H9 (cell line): ENCODE measurements at regions not wholly inside any gene's neighbourhood (a gene's known extent, or its start where the extent isn't known, plus 50 kb on each side); places are given as distances from the start of the nearest gene placed in this dataset.
A peak's percentile ranks its signal among the peaks of the same experiment; 100 is the strongest.

Source experiments
- DNase-seq: peaks from one replicate; pipeline ENCODE4 v3.0.0-alpha.2; 2017
- H2AFZ ChIP-seq: one replicate; pipeline ENCODE4 v1.6.1; 2013; ENCODE audit warnings: mild to moderate bottlenecking, low read length, control low read depth, moderate library complexity
- H2AK5ac ChIP-seq: 2 replicates; pipeline ENCODE4 v1.6.1; 2013; ENCODE audit warnings: low read length, control low read depth, mixed read lengths; ENCODE audit not compliant: insufficient read length
- H2BK120ac ChIP-seq: one replicate; pipeline ENCODE4 v1.6.1; 2013; ENCODE audit warnings: low read depth, mild to moderate bottlenecking, low read length, control low read depth, inconsistent platforms; ENCODE audit not compliant: poor library complexity, severe bottlenecking
- H2BK12ac ChIP-seq: 2 replicates; pipeline ENCODE4 v1.6.1; 2013; ENCODE audit warnings: low read length, control low read depth, mixed read lengths, low read depth; ENCODE audit not compliant: insufficient read length
- H2BK15ac ChIP-seq: 2 replicates; pipeline ENCODE4 v1.6.1; 2013; ENCODE audit warnings: low read depth, low read length, control low read depth
- H2BK20ac ChIP-seq: one replicate; pipeline ENCODE4 v1.6.1; 2013; ENCODE audit warnings: low read depth, mild to moderate bottlenecking, low read length, control low read depth, inconsistent platforms; ENCODE audit not compliant: poor library complexity, severe bottlenecking
- H2BK5ac ChIP-seq: 2 replicates; pipeline ENCODE4 v1.6.1; 2013; ENCODE audit warnings: low read length, control low read depth, mixed read lengths; ENCODE audit not compliant: insufficient read length
- H3K14ac ChIP-seq: 2 replicates; pipeline ENCODE4 v1.6.1; 2013; ENCODE audit warnings: low read length, control low read depth; ENCODE audit not compliant: insufficient read depth
- H3K18ac ChIP-seq: 2 replicates; pipeline ENCODE4 v1.6.1; 2013; ENCODE audit warnings: low read depth, mild to moderate bottlenecking, mixed read lengths, low read length, control low read depth; ENCODE audit not compliant: insufficient read length
- H3K23ac ChIP-seq: 2 replicates; pipeline ENCODE4 v1.6.1; 2013; ENCODE audit warnings: low read length, control low read depth, mixed read lengths, low read depth; ENCODE audit not compliant: insufficient read length
- H3K23me2 ChIP-seq: 2 replicates; pipeline ENCODE4 v1.6.1; 2013; ENCODE audit warnings: low read depth, mild to moderate bottlenecking, mixed read lengths, low read length, control low read depth; ENCODE audit not compliant: insufficient read length, poor library complexity, severe bottlenecking
- H3K27ac ChIP-seq: 2 replicates; pipeline ENCODE4 v1.5.1; 2013; ENCODE audit warnings: low read length, control low read depth, mixed read lengths, low read depth; ENCODE audit not compliant: insufficient read length
- H3K27me3 ChIP-seq: 2 replicates; pipeline ENCODE4 v1.6.1; 2013; ENCODE audit warnings: low read length, control low read depth, inconsistent platforms; ENCODE audit not compliant: insufficient read depth
- H3K4ac ChIP-seq: 2 replicates; pipeline ENCODE4 v1.6.1; 2013; ENCODE audit warnings: low read depth, mild to moderate bottlenecking, control low read depth, inconsistent platforms, low read length, moderate library complexity
- H3K4me1 ChIP-seq: 2 replicates; pipeline ENCODE4 v1.6.1; 2013; ENCODE audit warnings: low read length, control low read depth, inconsistent platforms; ENCODE audit not compliant: insufficient read depth
- H3K4me2 ChIP-seq: 2 replicates; pipeline ENCODE4 v1.6.1; 2013; ENCODE audit warnings: low read length, control low read depth, mixed read lengths; ENCODE audit not compliant: insufficient read length, insufficient read depth
- H3K56ac ChIP-seq: 2 replicates; pipeline ENCODE4 v1.6.1; 2013; ENCODE audit warnings: low read depth, mild to moderate bottlenecking, mixed read lengths, low read length, control low read depth; ENCODE audit not compliant: insufficient read length
- H3K79me1 ChIP-seq: 2 replicates; pipeline ENCODE4 v1.6.1; 2013; ENCODE audit warnings: low read depth, mild to moderate bottlenecking, moderate library complexity, low read length, control low read depth, inconsistent platforms; ENCODE audit not compliant: insufficient read depth, poor library complexity, severe bottlenecking
- H3K79me2 ChIP-seq: 2 replicates; pipeline ENCODE4 v1.6.1; 2013; ENCODE audit warnings: low read length, control low read depth, inconsistent platforms; ENCODE audit not compliant: insufficient read depth
- H3K9ac ChIP-seq: 2 replicates; pipeline ENCODE4 v1.6.1; 2013; ENCODE audit warnings: low read length, control low read depth, mixed read lengths; ENCODE audit not compliant: insufficient read length; ENCODE audit errors: extremely low read depth
- H3K9me3 ChIP-seq: one replicate; pipeline ENCODE4 v1.6.1; 2013; ENCODE audit warnings: low read depth, low read length, inconsistent platforms; ENCODE audit not compliant: control insufficient read depth
- H3T11ph ChIP-seq: one replicate; pipeline ENCODE4 v1.6.1; 2013; ENCODE audit warnings: mild to moderate bottlenecking, low read length, control low read depth, inconsistent platforms
- H4K20me1 ChIP-seq: one replicate; pipeline ENCODE4 v1.6.1; 2013; ENCODE audit not compliant: control insufficient read depth, insufficient read length, insufficient read depth
- H4K5ac ChIP-seq: 2 replicates; pipeline ENCODE4 v1.6.1; 2013; ENCODE audit warnings: low read depth, mild to moderate bottlenecking, mixed read lengths, low read length, control low read depth; ENCODE audit not compliant: insufficient read length
- H4K8ac ChIP-seq: replicated peaks from 2 replicates; pipeline ENCODE4 v1.6.1; 2013; ENCODE audit warnings: low read length, control low read depth, mixed read lengths, low read depth; ENCODE audit not compliant: insufficient read length
- H4K91ac ChIP-seq: 2 replicates; pipeline ENCODE4 v1.6.1; 2013; ENCODE audit warnings: low read depth, mild to moderate bottlenecking, moderate library complexity, mixed read lengths, low read length, control low read depth; ENCODE audit not compliant: insufficient read length
- H3K27ac Mint-ChIP-seq, 3 experiments: 2 replicates in 2 of 3; 3 replicates in 1 of 3; pipeline ENCODE4 v1.8.0; 2020 to 2021; ENCODE audit warnings: mixed read lengths in 3 of 3, mild to moderate bottlenecking in 1 of 3, moderate library complexity in 1 of 3
- H3K27me3 Mint-ChIP-seq: 2 replicates; pipeline ENCODE4 v1.8.0; 2021; ENCODE audit warnings: low read depth, mild to moderate bottlenecking, moderate library complexity, mixed read lengths
- H3K36me3 Mint-ChIP-seq, 3 experiments: 2 replicates in 2 of 3; 3 replicates in 1 of 3; pipeline ENCODE4 v1.8.0; 2020 to 2021; ENCODE audit warnings: low read depth in 3 of 3, mixed read lengths in 3 of 3; ENCODE audit not compliant: insufficient read depth in 1 of 3
- H3K4me1 Mint-ChIP-seq, 2 experiments: 2 replicates each; pipeline ENCODE4 v1.8.0; 2020; ENCODE audit warnings: mixed read lengths in 2 of 2
- H3K4me3 Mint-ChIP-seq, 2 experiments: 2 replicates in 1 of 2; 3 replicates in 1 of 2; pipeline ENCODE4 v1.8.0; 2020 to 2021; ENCODE audit warnings: mild to moderate bottlenecking in 2 of 2, mixed read lengths in 2 of 2, moderate library complexity in 1 of 2
- H3K9me3 Mint-ChIP-seq, 2 experiments: 2 replicates in 1 of 2; 3 replicates in 1 of 2; pipeline ENCODE4 v1.8.0; 2020; ENCODE audit warnings: mild to moderate bottlenecking in 2 of 2, mixed read lengths in 2 of 2, moderate library complexity in 1 of 2
- CTCF ChIP-seq: fragments of 200-600 bp; sonication (generic); conservative IDR thresholded peaks from 3 replicates; pipeline ENCODE4 v1.8.0; 2021; ENCODE audit warnings: antibody characterized with exemption, mild to moderate bottlenecking
- WGBS: extraction: QIAGEN DNeasy Blood & Tissue Kit; methylation state at CpG from one replicate; pipeline ENCODE4 v1.1.7; 2013; ENCODE audit warnings: missing lambda C conversion rate, low lambda C conversion rate, mixed read lengths; ENCODE audit not compliant: insufficient read length; ENCODE audit errors: extremely low coverage; 5-methylcytosine and 5-hydroxymethylcytosine counted together

GRCh38 chr6:169963581-169964297 is 212.3 kb downstream of the ERMARD start:
- no peak overlapping the region for H2BK5ac ChIP-seq
- H3K27me3 Mint-ChIP-seq = peaks cover 30% of the 10 kb centered on the region

More at GRCh38 chr6:169963581-169964297, 212.3 kb downstream of the ERMARD start:
- no peak overlapping the region for H3K56ac ChIP-seq
- no peak overlapping the region for H2BK120ac ChIP-seq
- H3K27me3 ChIP-seq = no peaks in the 10 kb centered on the region; the same call in 1 of the 2 replicates
- Mint-ChIP-seq H3K4me1 (peaks cover 7 to 12% of the 10 kb centered on the region in 2 experiments), H3K4me3 (no peak overlapping the region), H3K27ac (no peak overlapping the region), H3K9me3 (peaks cover 13 to 23% of the 10 kb centered on the region in 2 experiments), H3K36me3 (peaks cover 2 to 26% (median 4%) of the 10 kb centered on the region in 3 experiments; a peak in 6 of 7 replicates)
- no peaks in the 10 kb centered on the region for H3K9me3 ChIP-seq
- no peak overlapping the region for H2BK20ac ChIP-seq
- no peak overlapping the region for H3T11ph ChIP-seq
- no peak overlapping the region for H3K4me2 ChIP-seq
- H3K79me1 ChIP-seq = no peaks in the 10 kb centered on the region
- no peaks in the 10 kb centered on the region for H3K79me2 ChIP-seq
- H3K18ac ChIP-seq = no peak overlapping the region
- H2AK5ac ChIP-seq = no peak overlapping the region
- no peak overlapping the region for H4K8ac ChIP-seq
- no peak overlapping the region for H3K4ac ChIP-seq
- no peak overlapping the region for H3K14ac ChIP-seq
- DNase-seq = peak; percentile 27
- no peak overlapping the region for H2AFZ ChIP-seq
- no peaks in the 10 kb centered on the region for H3K4me1 ChIP-seq
- peaks cover 3% of the 10 kb centered on the region for H3K23me2 ChIP-seq
- no peak overlapping the region for H3K27ac ChIP-seq
- H2BK15ac ChIP-seq = no peak overlapping the region
- no peak overlapping the region for H3K9ac ChIP-seq
- no peak overlapping the region for H2BK12ac ChIP-seq
- WGBS = no CpG with 5 or more reads among the region's 55 CpGs
- TF ChIP-seq CTCF = no peak
- no peaks in the 10 kb centered on the region for H4K20me1 ChIP-seq
- H4K91ac ChIP-seq = no peak overlapping the region
- no peak overlapping the region for H4K5ac ChIP-seq
- H3K23ac ChIP-seq = no peak overlapping the region
